ENCODE measurements at regions not wholly inside any gene's neighbourhood (a gene's known extent, or its start where the extent isn't known, plus 50 kb on each side); places are given as distances from the start of the nearest gene placed in this dataset.

DNA sequence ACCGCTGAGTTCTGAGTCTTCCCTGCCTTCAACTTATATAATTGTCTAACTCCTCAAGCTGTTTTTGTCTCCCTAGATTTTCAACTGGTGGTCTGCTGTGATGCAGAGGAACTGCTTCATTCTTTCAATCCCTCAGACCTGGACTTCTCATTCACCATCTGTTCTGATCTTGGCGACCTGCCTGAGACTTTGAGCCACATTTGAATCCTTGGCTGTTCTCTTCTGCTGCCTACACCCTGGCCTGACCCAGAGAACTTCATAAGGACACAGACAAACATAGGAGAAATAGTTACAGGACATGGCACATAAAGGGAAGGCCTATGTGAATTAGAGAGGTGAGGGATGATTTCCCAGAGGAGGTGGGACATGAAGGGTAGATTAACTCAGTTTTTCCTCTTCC, 326.7 kb downstream of the PTEN start:
- Histone ChIP-seq H3K9ac (ENCODE audit: control insufficient read depth, extremely low read depth, insufficient read depth, low read length) (no peak overlapping the region), H3K9me1 (ENCODE audit: control insufficient read depth, extremely low read depth, insufficient read depth, low read length) (no peaks in the 10 kb centered on the region), H3K79me2 (ENCODE audit: control insufficient read depth, insufficient read depth, low read length) (no peaks in the 10 kb centered on the region), H4K20me1 (ENCODE audit: control insufficient read depth, extremely low read depth, insufficient read depth, low read length) (no peaks in the 10 kb centered on the region), H3K36me3 (ENCODE audit: control insufficient read depth in 2 of 2, extremely low read depth in 1 of 2, insufficient read depth in 2 of 2, low read length in 2 of 2) (no peaks in the 10 kb centered on the region), H3K27ac (ENCODE audit: control insufficient read depth, insufficient read depth, low read length) (no peak overlapping the region), H3K9me3 (ENCODE audit: control insufficient read depth, low read depth, low read length) (no peaks in the 10 kb centered on the region), H3K4me2 (ENCODE audit: control insufficient read depth, extremely low read depth, insufficient read depth, low read depth, low read length) (no peak overlapping the region), H3K4me3 (ENCODE audit: control insufficient read depth in 2 of 3, extremely low read depth in 1 of 3, insufficient read depth in 2 of 3, low read depth in 1 of 3, low read length in 3 of 3) (no peak overlapping the region), H2AFZ (ENCODE audit: control insufficient read depth, low read length) (no peak overlapping the region), H3K27me3 (ENCODE audit: control insufficient read depth, extremely low read depth, insufficient read depth, low read length) (no peaks in the 10 kb centered on the region), H3K4me1 (ENCODE audit: control insufficient read depth, extremely low read depth, insufficient read depth, low read length) (peaks cover 5% of the 10 kb centered on the region)
- no peak for DNase-seq (ENCODE audit: low read depth, low spot score)
- dilution Hi-C loops (cut with MboI; ENCODE audit: extremely low pct_ligation_motif_present, low sequenced_read_pairs), result no loop called here
- no peak for FAIRE-seq
- TF ChIP-seq, protein P1, sequence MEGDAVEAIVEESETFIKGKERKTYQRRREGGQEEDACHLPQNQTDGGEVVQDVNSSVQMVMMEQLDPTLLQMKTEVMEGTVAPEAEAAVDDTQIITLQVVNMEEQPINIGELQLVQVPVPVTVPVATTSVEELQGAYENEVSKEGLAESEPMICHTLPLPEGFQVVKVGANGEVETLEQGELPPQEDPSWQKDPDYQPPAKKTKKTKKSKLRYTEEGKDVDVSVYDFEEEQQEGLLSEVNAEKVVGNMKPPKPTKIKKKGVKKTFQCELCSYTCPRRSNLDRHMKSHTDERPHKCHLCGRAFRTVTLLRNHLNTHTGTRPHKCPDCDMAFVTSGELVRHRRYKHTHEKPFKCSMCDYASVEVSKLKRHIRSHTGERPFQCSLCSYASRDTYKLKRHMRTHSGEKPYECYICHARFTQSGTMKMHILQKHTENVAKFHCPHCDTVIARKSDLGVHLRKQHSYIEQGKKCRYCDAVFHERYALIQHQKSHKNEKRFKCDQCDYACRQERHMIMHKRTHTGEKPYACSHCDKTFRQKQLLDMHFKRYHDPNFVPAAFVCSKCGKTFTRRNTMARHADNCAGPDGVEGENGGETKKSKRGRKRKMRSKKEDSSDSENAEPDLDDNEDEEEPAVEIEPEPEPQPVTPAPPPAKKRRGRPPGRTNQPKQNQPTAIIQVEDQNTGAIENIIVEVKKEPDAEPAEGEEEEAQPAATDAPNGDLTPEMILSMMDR (optimal IDR thresholded peaks at IDR 0.05 in 1 of 3, IDR thresholded peaks at IDR 0.05 in 1 of 3, conservative IDR thresholded peaks at IDR 0.05 in 1 of 3; ENCODE audit: extremely low read depth in 1 of 3, insufficient read depth in 2 of 3, low read length in 3 of 3), result no peak
- TF ChIP-seq EZH2 (IDR thresholded peaks at IDR 0.05; ENCODE audit: low read length), result no peak

DNA sequence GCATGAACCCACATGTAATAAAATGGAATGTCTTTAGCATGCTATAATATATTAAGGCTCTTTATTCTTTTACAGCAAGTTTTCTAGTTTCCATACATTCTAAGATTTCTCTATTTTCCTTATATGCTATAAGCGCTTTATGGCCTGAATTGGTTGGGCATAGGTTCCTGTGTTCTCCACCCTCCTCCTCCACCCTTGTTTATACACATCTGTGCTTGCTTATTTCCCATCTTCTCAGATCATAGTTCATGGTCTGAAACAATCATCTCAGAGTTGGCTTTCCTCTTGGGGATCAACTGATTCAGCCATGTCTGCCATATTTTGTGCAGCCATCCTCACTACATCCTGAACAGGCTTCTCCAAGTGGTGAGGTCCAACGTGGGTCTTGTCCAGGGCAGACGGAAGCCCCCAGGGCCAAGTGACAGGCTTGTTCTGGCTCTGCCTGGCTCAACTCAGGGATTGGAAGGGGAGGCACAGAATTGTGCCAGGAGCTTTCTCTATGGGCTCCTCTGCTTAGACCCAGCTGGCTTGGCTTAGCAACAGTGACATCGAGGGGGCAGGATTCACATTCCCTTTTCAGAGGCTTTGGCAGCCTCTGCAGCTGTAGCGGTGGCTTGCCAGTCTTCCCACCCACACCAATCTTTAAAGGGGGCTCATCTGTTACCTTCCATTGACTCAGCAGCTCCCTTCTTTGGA, 327.3 kb downstream of the PTEN start:
- dilution Hi-C loops (cut with MboI; ENCODE audit: extremely low pct_ligation_motif_present, low sequenced_read_pairs), result no loop called here
- H3K9me3 ChIP-seq (ENCODE audit: control insufficient read depth, low read depth, low read length), result no peaks in the 10 kb centered on the region
- H2AFZ ChIP-seq (ENCODE audit: control insufficient read depth, low read length), result no peak overlapping the region
- TF ChIP-seq, protein P1 (optimal IDR thresholded peaks at IDR 0.05 in 1 of 3, IDR thresholded peaks at IDR 0.05 in 1 of 3, conservative IDR thresholded peaks at IDR 0.05 in 1 of 3; ENCODE audit: extremely low read depth in 1 of 3, insufficient read depth in 2 of 3, low read length in 3 of 3), result no peak
- no peak for TF ChIP-seq EZH2 (IDR thresholded peaks at IDR 0.05; ENCODE audit: low read length)
- H3K4me1 ChIP-seq (ENCODE audit: control insufficient read depth, extremely low read depth, insufficient read depth, low read length), result peaks cover 5% of the 10 kb centered on the region
- no peak overlapping the region for H3K4me2 ChIP-seq (ENCODE audit: control insufficient read depth, extremely low read depth, insufficient read depth, low read depth, low read length)
- no peaks in the 10 kb centered on the region for H3K36me3 ChIP-seq (ENCODE audit: control insufficient read depth in 2 of 2, extremely low read depth in 1 of 2, insufficient read depth in 2 of 2, low read length in 2 of 2)
- no peaks in the 10 kb centered on the region for H3K79me2 ChIP-seq (ENCODE audit: control insufficient read depth, insufficient read depth, low read length)
- H3K4me3 ChIP-seq (ENCODE audit: control insufficient read depth in 2 of 3, extremely low read depth in 1 of 3, insufficient read depth in 2 of 3, low read depth in 1 of 3, low read length in 3 of 3), result no peak overlapping the region
- H3K9ac ChIP-seq (ENCODE audit: control insufficient read depth, extremely low read depth, insufficient read depth, low read length), result no peak overlapping the region
- no peak overlapping the region for H3K27ac ChIP-seq (ENCODE audit: control insufficient read depth, insufficient read depth, low read length)
- DNase-seq (ENCODE audit: low read depth, low spot score) (no peak), FAIRE-seq (no peak)
- no peaks in the 10 kb centered on the region for H4K20me1 ChIP-seq (ENCODE audit: control insufficient read depth, extremely low read depth, insufficient read depth, low read length)
- H3K27me3 ChIP-seq (ENCODE audit: control insufficient read depth, extremely low read depth, insufficient read depth, low read length), result no peaks in the 10 kb centered on the region
- no peaks in the 10 kb centered on the region for H3K9me1 ChIP-seq (ENCODE audit: control insufficient read depth, extremely low read depth, insufficient read depth, low read length)
